SJSA1 (cell line): ENCODE measurements at regions not wholly inside any gene's neighbourhood (a gene's known extent, or its start where the extent isn't known, plus 50 kb on each side); places are given as distances from the start of the nearest gene placed in this dataset.

Experiments
- DNase-seq, 2 experiments: peaks; one replicate each; pipeline ENCODE4 v3.0.0-alpha.2; 2015 to 2020; ENCODE audit warnings: low spot score in 2 of 2, low read depth in 1 of 2
- H3K27ac ChIP-seq: fragments of 250-450 bp; sonication (Bioruptor Pico); 2 replicates; pipeline ENCODE4 v1.5.1; 2020; ENCODE audit warnings: mild to moderate bottlenecking, moderate library complexity
- H3K27me3 ChIP-seq: fragments of 250-450 bp; sonication (Bioruptor Pico); replicated peaks from 2 replicates; pipeline ENCODE4 v1.5.1; 2020; ENCODE audit warnings: mild to moderate bottlenecking, moderate library complexity
- H3K36me3 ChIP-seq: fragments of 250-450 bp; sonication (Bioruptor Pico); 2 replicates; pipeline ENCODE4 v1.5.1; 2020; ENCODE audit warnings: mild to moderate bottlenecking
- H3K4me1 ChIP-seq: fragments of 250-450 bp; sonication (Bioruptor Pico); replicated peaks from 2 replicates; pipeline ENCODE4 v1.6.1; 2021; ENCODE audit warnings: mild to moderate bottlenecking
- H3K4me3 ChIP-seq: fragments of 250-450 bp; sonication (Bioruptor Pico); 2 replicates; pipeline ENCODE4 v1.5.1; 2020; ENCODE audit warnings: mild to moderate bottlenecking
- H3K9me3 ChIP-seq: fragments of 250-450 bp; sonication (Bioruptor Pico); replicated peaks from 2 replicates; pipeline ENCODE4 v1.5.1; 2020; ENCODE audit warnings: mild to moderate bottlenecking

GRCh38 chr4:151811403-151811802 is 50.6 kb upstream of the GATB start:
- no peak for DNase-seq
- no peak overlapping the region for H3K4me3 ChIP-seq
- no peak overlapping the region for H3K27ac ChIP-seq
- H3K36me3 ChIP-seq = no peaks in the 10 kb centered on the region
- no peaks in the 10 kb centered on the region for H3K27me3 ChIP-seq
- no peaks in the 10 kb centered on the region for H3K9me3 ChIP-seq
- peaks cover 10% of the 10 kb centered on the region for H3K4me1 ChIP-seq
